ENCODE measurements at regions not wholly inside any gene's neighbourhood (a gene's known extent, or its start where the extent isn't known, plus 50 kb on each side); places are given as distances from the start of the nearest gene placed in this dataset.
"Not testable (repeated sequence)": the region's sequence is repeated elsewhere in the genome, so short reads cannot be mapped to it uniquely, and the experiment has no call there.

GRCh38 chr1:149713513-149713912 is 69.0 kb upstream of the FCGR1A start:
- H3K27me3 ChIP-seq (replicated peaks in 1 of 2; ENCODE audit: control insufficient read depth in 2 of 2, extremely low read depth in 1 of 2, insufficient read depth in 2 of 2, low read length in 1 of 2); H3K27ac Mint-ChIP-seq; H3K27ac ChIP-seq (ENCODE audit: low read length); POLR2A ChIA-PET; H3K4me1 Mint-ChIP-seq; H3K36me3 ChIP-seq (ENCODE audit: control insufficient read depth in 2 of 2, extremely low read depth in 1 of 2, insufficient read depth in 1 of 2, low read length in 1 of 2); H3K27me3 Mint-ChIP-seq; H3K4me1 ChIP-seq (ENCODE audit: control insufficient read depth in 1 of 2, extremely low read depth in 1 of 2, insufficient read depth in 2 of 2, low read length in 2 of 2); H3K9me3 Mint-ChIP-seq; H3K4me3 Mint-ChIP-seq; H3K9me3 ChIP-seq; H3K4me3 ChIP-seq (ENCODE audit: control insufficient read depth in 1 of 2, extremely low read depth in 1 of 2, low read length in 1 of 2); DNase-seq; CTCF ChIA-PET; ATAC-seq (replicated peaks in 1 of 4); H3K36me3 Mint-ChIP-seq: not testable (repeated sequence)
- WGBS (ENCODE audit: insufficient coverage), result no CpG with 5 or more reads among the region's 6 CpGs

GRCh38 chr1:149713952-149714351 is 68.5 kb upstream of the FCGR1A start:
- H3K4me3 ChIP-seq (ENCODE audit: control insufficient read depth in 1 of 2, extremely low read depth in 1 of 2, low read length in 1 of 2); H3K36me3 Mint-ChIP-seq; CTCF ChIA-PET; H3K27me3 ChIP-seq (replicated peaks in 1 of 2; ENCODE audit: control insufficient read depth in 2 of 2, extremely low read depth in 1 of 2, insufficient read depth in 2 of 2, low read length in 1 of 2); H3K27me3 Mint-ChIP-seq; H3K9me3 ChIP-seq; DNase-seq; H3K36me3 ChIP-seq (ENCODE audit: control insufficient read depth in 2 of 2, extremely low read depth in 1 of 2, insufficient read depth in 1 of 2, low read length in 1 of 2); H3K4me1 Mint-ChIP-seq; POLR2A ChIA-PET; H3K9me3 Mint-ChIP-seq; H3K27ac ChIP-seq (ENCODE audit: low read length); H3K4me3 Mint-ChIP-seq; H3K27ac Mint-ChIP-seq; H3K4me1 ChIP-seq (ENCODE audit: control insufficient read depth in 1 of 2, extremely low read depth in 1 of 2, insufficient read depth in 2 of 2, low read length in 2 of 2); ATAC-seq (replicated peaks in 1 of 4): not testable (repeated sequence)
- WGBS (ENCODE audit: insufficient coverage), result no CpG with 5 or more reads among the region's 4 CpGs

GRCh38 chr1:149724618-149725302 is 57.7 kb upstream of the FCGR1A start:
- CTCF ChIA-PET; H3K9me3 ChIP-seq; H3K27me3 Mint-ChIP-seq; H3K27me3 ChIP-seq (replicated peaks in 1 of 2; ENCODE audit: control insufficient read depth in 2 of 2, extremely low read depth in 1 of 2, insufficient read depth in 2 of 2, low read length in 1 of 2); H3K4me1 Mint-ChIP-seq; H3K36me3 Mint-ChIP-seq; H3K27ac ChIP-seq (ENCODE audit: low read length); H3K27ac Mint-ChIP-seq; DNase-seq; ATAC-seq (replicated peaks in 1 of 4); H3K4me1 ChIP-seq (ENCODE audit: control insufficient read depth in 1 of 2, extremely low read depth in 1 of 2, insufficient read depth in 2 of 2, low read length in 2 of 2); H3K36me3 ChIP-seq (ENCODE audit: control insufficient read depth in 2 of 2, extremely low read depth in 1 of 2, insufficient read depth in 1 of 2, low read length in 1 of 2); H3K4me3 Mint-ChIP-seq; H3K9me3 Mint-ChIP-seq; H3K4me3 ChIP-seq (ENCODE audit: control insufficient read depth in 1 of 2, extremely low read depth in 1 of 2, low read length in 1 of 2); POLR2A ChIA-PET: not testable (repeated sequence)
- WGBS (ENCODE audit: insufficient coverage), result no CpG with 5 or more reads among the region's 3 CpGs

GRCh38 chr1:149726688-149727087 is 55.8 kb upstream of the FCGR1A start:
- peak in 3 of 4 experiments; percentile 31 to 44 (median 43) for ATAC-seq (replicated peaks in 1 of 4)
- H3K4me3 Mint-ChIP-seq; H3K27me3 ChIP-seq (replicated peaks in 1 of 2; ENCODE audit: control insufficient read depth in 2 of 2, extremely low read depth in 1 of 2, insufficient read depth in 2 of 2, low read length in 1 of 2); H3K9me3 Mint-ChIP-seq; H3K27ac ChIP-seq (ENCODE audit: low read length); H3K27me3 Mint-ChIP-seq; DNase-seq; H3K27ac Mint-ChIP-seq; H3K4me3 ChIP-seq (ENCODE audit: control insufficient read depth in 1 of 2, extremely low read depth in 1 of 2, low read length in 1 of 2); CTCF ChIA-PET; H3K4me1 Mint-ChIP-seq; POLR2A ChIA-PET; H3K36me3 Mint-ChIP-seq; H3K9me3 ChIP-seq; H3K4me1 ChIP-seq (ENCODE audit: control insufficient read depth in 1 of 2, extremely low read depth in 1 of 2, insufficient read depth in 2 of 2, low read length in 2 of 2); H3K36me3 ChIP-seq (ENCODE audit: control insufficient read depth in 2 of 2, extremely low read depth in 1 of 2, insufficient read depth in 1 of 2, low read length in 1 of 2): not testable (repeated sequence)
- no CpG with 5 or more reads among the region's 4 CpGs for WGBS (ENCODE audit: insufficient coverage)

GRCh38 chr1:149728598-149728997 is 53.9 kb upstream of the FCGR1A start:
- H3K36me3 ChIP-seq (ENCODE audit: control insufficient read depth in 2 of 2, extremely low read depth in 1 of 2, insufficient read depth in 1 of 2, low read length in 1 of 2); H3K4me1 ChIP-seq (ENCODE audit: control insufficient read depth in 1 of 2, extremely low read depth in 1 of 2, insufficient read depth in 2 of 2, low read length in 2 of 2); H3K4me3 Mint-ChIP-seq; CTCF ChIA-PET; H3K4me1 Mint-ChIP-seq; H3K9me3 ChIP-seq; ATAC-seq (replicated peaks in 1 of 4); H3K27ac ChIP-seq (ENCODE audit: low read length); POLR2A ChIA-PET; H3K27me3 Mint-ChIP-seq; H3K9me3 Mint-ChIP-seq; DNase-seq; H3K27me3 ChIP-seq (replicated peaks in 1 of 2; ENCODE audit: control insufficient read depth in 2 of 2, extremely low read depth in 1 of 2, insufficient read depth in 2 of 2, low read length in 1 of 2); H3K27ac Mint-ChIP-seq; H3K36me3 Mint-ChIP-seq; H3K4me3 ChIP-seq (ENCODE audit: control insufficient read depth in 1 of 2, extremely low read depth in 1 of 2, low read length in 1 of 2): not testable (repeated sequence)
- WGBS (ENCODE audit: insufficient coverage), result no CpG with 5 or more reads among the region's 3 CpGs

All from T-cell (primary cell).